ENCODE measurements at regions not wholly inside any gene's neighbourhood (a gene's known extent, or its start where the extent isn't known, plus 50 kb on each side); places are given as distances from the start of the nearest gene placed in this dataset.
A peak's percentile ranks its signal among the peaks of the same experiment; 100 is the strongest.

- DNase-seq: no peak
- Histone ChIP-seq H3K36me3 (ENCODE audit: insufficient read depth, low read length) (no peaks in the 10 kb centered on the region), H3K4me2 (ENCODE audit: insufficient read depth, low read length) (no peak overlapping the region; the same call in 1 of the 2 replicates), H3K27me3 (ENCODE audit: insufficient read depth, low read length, poor library complexity) (no peaks in the 10 kb centered on the region), H3K27ac (ENCODE audit: low read length) (peak overlapping the region; percentile 85), H3K4me3 (ENCODE audit: low read depth in 1 of 2, low read length in 2 of 2) (no peak overlapping the region), H3K9ac (ENCODE audit: low read depth, low read length) (peak overlapping the region; percentile 38), H3K79me2 (ENCODE audit: insufficient read depth, low read length) (no peaks in the 10 kb centered on the region), H3K4me1 (ENCODE audit: insufficient read depth, low read length) (peaks cover 88% of the 10 kb centered on the region), H3K9me3 (ENCODE audit: insufficient read depth, low read length, severe bottlenecking) (no peaks in the 10 kb centered on the region), H4K20me1 (ENCODE audit: insufficient read depth, low read length) (no peaks in the 10 kb centered on the region), H2AFZ (ENCODE audit: low read depth, low read length) (peak overlapping the region; percentile 53; the same call in 1 of the 2 replicates)
- ATAC-seq (ENCODE audit: insufficient read depth, low read depth): no peak
- TF ChIP-seq EZH2 (IDR thresholded peaks at IDR 0.05; ENCODE audit: borderline replicate concordance, low read depth, low read length, severe bottlenecking) (no peak), CTCF (IDR thresholded peaks at IDR 0.05; ENCODE audit: borderline replicate concordance, extremely low read depth, low read length, poor library complexity, severe bottlenecking) (no peak)
Measured at GRCh38 chr15:95874637-95875036, 455.9 kb upstream of the NR2F2 start.

GRCh38 chr15:95875121-95875643 is 455.3 kb upstream of the NR2F2 start:
- Histone ChIP-seq H3K4me2 (ENCODE audit: insufficient read depth, low read length) (peak overlapping the region; percentile 43), H2AFZ (ENCODE audit: low read depth, low read length) (peak overlapping the region; percentile 53)
- peak; percentile 74 for DNase-seq

GRCh38 chr15:95880031-95880570 is 450.4 kb upstream of the NR2F2 start:
- Histone ChIP-seq H3K27ac (ENCODE audit: low read length) (peak overlapping the region; percentile 74), H3K79me2 (ENCODE audit: insufficient read depth, low read length) (no peaks in the 10 kb centered on the region), H3K4me2 (ENCODE audit: insufficient read depth, low read length) (no peak overlapping the region), H3K4me3 (ENCODE audit: low read depth in 1 of 2, low read length in 2 of 2) (no peak overlapping the region), H2AFZ (ENCODE audit: low read depth, low read length) (peak overlapping the region; percentile 68), H3K9ac (ENCODE audit: low read depth, low read length) (no peak overlapping the region), H3K9me3 (ENCODE audit: insufficient read depth, low read length, severe bottlenecking) (no peaks in the 10 kb centered on the region), H4K20me1 (ENCODE audit: insufficient read depth, low read length) (no peaks in the 10 kb centered on the region), H3K4me1 (ENCODE audit: insufficient read depth, low read length) (peaks cover 39% of the 10 kb centered on the region), H3K36me3 (ENCODE audit: insufficient read depth, low read length) (no peaks in the 10 kb centered on the region), H3K27me3 (ENCODE audit: insufficient read depth, low read length, poor library complexity) (no peaks in the 10 kb centered on the region)
- no peak for DNase-seq
- no peak for ATAC-seq (ENCODE audit: insufficient read depth, low read depth)
- TF ChIP-seq CTCF (IDR thresholded peaks at IDR 0.05; ENCODE audit: borderline replicate concordance, extremely low read depth, low read length, poor library complexity, severe bottlenecking): no peak
- no peak for TF ChIP-seq EZH2 (IDR thresholded peaks at IDR 0.05; ENCODE audit: borderline replicate concordance, low read depth, low read length, severe bottlenecking)

More at GRCh38 chr15:95875121-95875643, 455.3 kb upstream of the NR2F2 start:
- Histone ChIP-seq H3K4me1 (ENCODE audit: insufficient read depth, low read length) (peaks cover 88% of the 10 kb centered on the region), H3K9ac (ENCODE audit: low read depth, low read length) (peak overlapping the region; percentile 38), H3K27me3 (ENCODE audit: insufficient read depth, low read length, poor library complexity) (no peaks in the 10 kb centered on the region), H4K20me1 (ENCODE audit: insufficient read depth, low read length) (no peaks in the 10 kb centered on the region), H3K4me3 (ENCODE audit: low read depth in 1 of 2, low read length in 2 of 2) (no peak overlapping the region), H3K27ac (ENCODE audit: low read length) (peak overlapping the region; percentile 85), H3K36me3 (ENCODE audit: insufficient read depth, low read length) (no peaks in the 10 kb centered on the region), H3K9me3 (ENCODE audit: insufficient read depth, low read length, severe bottlenecking) (no peaks in the 10 kb centered on the region), H3K79me2 (ENCODE audit: insufficient read depth, low read length) (no peaks in the 10 kb centered on the region)
- no peak for TF ChIP-seq EZH2 (IDR thresholded peaks at IDR 0.05; ENCODE audit: borderline replicate concordance, low read depth, low read length, severe bottlenecking)
- no peak for TF ChIP-seq CTCF (IDR thresholded peaks at IDR 0.05; ENCODE audit: borderline replicate concordance, extremely low read depth, low read length, poor library complexity, severe bottlenecking)
- peak; percentile 86 for ATAC-seq (ENCODE audit: insufficient read depth, low read depth)
